Lower lobe of right lung (tissue), 2 donors: ENCODE measurements at regions not wholly inside any gene's neighbourhood (a gene's known extent, or its start where the extent isn't known, plus 50 kb on each side); places are given as distances from the start of the nearest gene placed in this dataset.

Source experiments
- ATAC-seq, 2 donors: fragments of 200-7000 bp; cut with Tn5 transposase; one replicate each; pipeline ENCODE4 v1.9.1; 2020 to 2022; ENCODE audit warnings: mild to moderate bottlenecking in 2 of 2, moderate library complexity in 2 of 2
- DNase-seq: peaks from one replicate; pipeline ENCODE4 v3.0.0-alpha.2; 2020
- H3K27ac ChIP-seq: fragments of 200-600 bp; one replicate; pipeline ENCODE4 v1.8.0; 2022
- H3K27me3 ChIP-seq: fragments of 200-600 bp; one replicate; pipeline ENCODE4 v1.8.0; 2022; ENCODE audit warnings: low read depth
- H3K36me3 ChIP-seq: fragments of 200-600 bp; one replicate; pipeline ENCODE4 v1.8.0; 2022; ENCODE audit warnings: mild to moderate bottlenecking
- H3K4me1 ChIP-seq: fragments of 200-600 bp; one replicate; pipeline ENCODE4 v1.8.0; 2022
- H3K4me3 ChIP-seq: fragments of 200-600 bp; one replicate; pipeline ENCODE4 v1.8.0; 2022; ENCODE audit warnings: mild to moderate bottlenecking
- H3K9me3 ChIP-seq: fragments of 200-600 bp; one replicate; pipeline ENCODE4 v1.8.0; 2022
- intact Hi-C: fragments of 100-400 bp; cut with DNase I; formaldehyde crosslinking; loops from one replicate; pipeline ENCODE4 v1.11.0; 2022
- TF ChIP-seq, protein P1 (sequence below): fragments of 200-600 bp; IDR thresholded peaks from one replicate; pipeline ENCODE4 v1.8.0; 2022; ENCODE audit warnings: antibody characterized with exemption, mild to moderate bottlenecking
- donor health status: DM: no; HTN: yes; CAD: no; lungs with severe emphysema.

DNA sequence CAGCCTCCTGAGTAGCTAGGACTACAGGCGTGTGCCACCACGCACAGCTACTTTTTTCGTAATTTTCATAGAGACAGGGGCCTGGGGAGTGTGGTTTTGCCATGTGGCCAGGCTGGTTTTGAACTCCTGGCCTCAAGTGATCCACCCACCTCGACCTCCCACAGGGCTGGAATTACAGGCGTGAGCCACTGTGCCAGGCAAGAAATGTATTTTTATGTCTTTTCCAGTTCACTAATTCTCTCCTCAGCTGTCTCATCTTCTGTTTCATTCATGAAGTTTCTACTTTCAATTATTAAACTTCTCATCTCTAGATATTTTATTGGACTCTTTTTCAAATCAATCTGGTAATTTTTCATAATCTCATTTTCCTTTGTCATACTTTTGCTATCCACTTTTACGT, 72.1 kb upstream of the DISP3 start:
- ATAC-seq = no peak
- intact Hi-C loops = no loop called here
- TF ChIP-seq, protein P1, sequence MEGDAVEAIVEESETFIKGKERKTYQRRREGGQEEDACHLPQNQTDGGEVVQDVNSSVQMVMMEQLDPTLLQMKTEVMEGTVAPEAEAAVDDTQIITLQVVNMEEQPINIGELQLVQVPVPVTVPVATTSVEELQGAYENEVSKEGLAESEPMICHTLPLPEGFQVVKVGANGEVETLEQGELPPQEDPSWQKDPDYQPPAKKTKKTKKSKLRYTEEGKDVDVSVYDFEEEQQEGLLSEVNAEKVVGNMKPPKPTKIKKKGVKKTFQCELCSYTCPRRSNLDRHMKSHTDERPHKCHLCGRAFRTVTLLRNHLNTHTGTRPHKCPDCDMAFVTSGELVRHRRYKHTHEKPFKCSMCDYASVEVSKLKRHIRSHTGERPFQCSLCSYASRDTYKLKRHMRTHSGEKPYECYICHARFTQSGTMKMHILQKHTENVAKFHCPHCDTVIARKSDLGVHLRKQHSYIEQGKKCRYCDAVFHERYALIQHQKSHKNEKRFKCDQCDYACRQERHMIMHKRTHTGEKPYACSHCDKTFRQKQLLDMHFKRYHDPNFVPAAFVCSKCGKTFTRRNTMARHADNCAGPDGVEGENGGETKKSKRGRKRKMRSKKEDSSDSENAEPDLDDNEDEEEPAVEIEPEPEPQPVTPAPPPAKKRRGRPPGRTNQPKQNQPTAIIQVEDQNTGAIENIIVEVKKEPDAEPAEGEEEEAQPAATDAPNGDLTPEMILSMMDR = no peak
- H3K27ac ChIP-seq = no peak overlapping the region
- H3K36me3 ChIP-seq = no peaks in the 10 kb centered on the region
- no peaks in the 10 kb centered on the region for H3K9me3 ChIP-seq
- no peaks in the 10 kb centered on the region for H3K4me1 ChIP-seq
- no peak for DNase-seq
- no peak overlapping the region for H3K4me3 ChIP-seq
- H3K27me3 ChIP-seq = peaks cover 5% of the 10 kb centered on the region

DNA sequence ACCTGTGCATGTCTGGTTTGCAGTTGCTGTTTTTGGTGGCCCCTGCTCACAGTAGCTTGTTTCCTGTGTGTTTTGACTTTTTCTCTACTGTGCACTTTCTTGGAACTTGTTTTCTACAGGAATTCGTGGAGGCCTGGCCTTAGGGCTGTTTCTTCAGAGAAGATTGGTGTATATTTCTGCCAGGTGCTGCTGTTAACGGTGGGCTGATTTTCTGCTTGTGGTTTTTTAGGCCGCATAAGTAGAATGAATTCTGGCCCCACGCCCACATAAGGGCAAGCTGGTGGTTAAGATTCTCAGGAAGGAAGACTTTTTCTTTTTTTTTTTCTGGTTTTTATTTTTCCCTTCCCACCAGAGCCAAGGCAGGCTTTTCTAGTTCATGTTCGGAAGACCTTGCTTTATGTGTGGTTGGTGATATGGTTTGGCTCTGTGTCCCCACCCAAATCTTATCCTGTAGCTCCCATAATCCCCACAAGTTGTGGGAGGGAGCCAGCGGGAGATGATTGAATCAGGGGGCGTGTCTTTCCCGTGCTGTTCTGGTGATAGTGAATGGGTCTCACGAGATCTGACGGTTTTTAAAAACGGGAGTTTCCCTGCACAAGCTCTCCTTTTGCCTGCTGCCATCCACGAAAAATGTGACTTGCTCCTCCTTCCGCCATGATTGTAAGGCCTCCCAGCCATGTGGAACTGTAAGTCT, 71.5 kb upstream of the DISP3 start:
- H3K27ac ChIP-seq = no peak overlapping the region
- no peak overlapping the region for H3K4me3 ChIP-seq
- no peaks in the 10 kb centered on the region for H3K9me3 ChIP-seq
- no peaks in the 10 kb centered on the region for H3K4me1 ChIP-seq
- peaks cover 5% of the 10 kb centered on the region for H3K27me3 ChIP-seq
- DNase-seq (no peak), ATAC-seq (no peak)
- intact Hi-C loops = no loop called here
- TF ChIP-seq, protein P1 = no peak
- no peaks in the 10 kb centered on the region for H3K36me3 ChIP-seq

DNA sequence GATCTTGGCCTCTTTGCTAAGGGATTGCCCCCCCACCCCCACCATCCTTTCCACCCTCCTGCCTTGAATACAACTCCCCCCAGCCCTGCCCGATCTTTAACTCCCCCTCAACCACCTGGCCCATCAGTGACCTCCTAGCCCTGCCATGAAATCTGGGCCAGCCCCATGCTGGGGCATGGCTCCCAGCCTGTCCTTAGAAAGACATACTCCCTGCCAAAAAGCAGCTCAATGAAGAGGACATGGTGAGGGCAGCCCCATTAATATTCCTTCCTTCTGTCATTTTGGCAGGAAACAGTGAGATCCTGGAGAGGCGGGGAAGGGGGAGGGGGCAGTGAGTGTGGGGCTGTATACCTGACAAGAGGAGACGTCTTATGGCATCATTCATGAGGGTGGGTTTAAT, 66.8 kb upstream of the DISP3 start:
- intact Hi-C loops = no loop called here
- Histone ChIP-seq H3K4me3 (no peak overlapping the region), H3K27ac (no peak overlapping the region), H3K9me3 (no peaks in the 10 kb centered on the region), H3K36me3 (no peaks in the 10 kb centered on the region), H3K4me1 (no peaks in the 10 kb centered on the region), H3K27me3 (peaks cover 20% of the 10 kb centered on the region)
- ATAC-seq = no peak
- DNase-seq = no peak
- TF ChIP-seq, protein P1 = no peak

DNA sequence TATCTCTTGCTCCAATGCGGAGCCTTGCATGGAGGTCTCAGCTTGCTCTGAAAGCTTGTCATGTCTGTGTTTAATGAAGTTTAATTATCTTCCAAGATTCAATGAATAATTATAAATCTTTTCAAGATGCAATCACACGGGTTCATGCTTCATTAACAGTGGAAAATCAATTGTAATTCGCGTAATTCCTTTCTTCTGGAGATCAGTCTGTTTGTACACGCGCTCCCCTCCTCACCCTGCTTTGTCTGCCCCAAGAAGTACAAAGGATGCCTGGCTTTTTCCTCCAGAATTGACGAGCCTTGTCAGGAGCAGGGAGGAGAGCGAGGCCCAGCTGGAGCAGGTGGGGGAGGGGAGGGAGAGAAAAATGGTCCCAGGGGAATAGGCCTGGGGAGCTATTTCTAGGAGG, 65.0 kb upstream of the DISP3 start:
- ATAC-seq = no peak
- Histone ChIP-seq H3K27me3 (peaks cover 23% of the 10 kb centered on the region), H3K9me3 (no peaks in the 10 kb centered on the region), H3K27ac (no peak overlapping the region), H3K4me3 (no peak overlapping the region), H3K4me1 (no peaks in the 10 kb centered on the region), H3K36me3 (no peaks in the 10 kb centered on the region)
- TF ChIP-seq, protein P1 = no peak
- intact Hi-C loops = no loop called here
- no peak for DNase-seq

DNA sequence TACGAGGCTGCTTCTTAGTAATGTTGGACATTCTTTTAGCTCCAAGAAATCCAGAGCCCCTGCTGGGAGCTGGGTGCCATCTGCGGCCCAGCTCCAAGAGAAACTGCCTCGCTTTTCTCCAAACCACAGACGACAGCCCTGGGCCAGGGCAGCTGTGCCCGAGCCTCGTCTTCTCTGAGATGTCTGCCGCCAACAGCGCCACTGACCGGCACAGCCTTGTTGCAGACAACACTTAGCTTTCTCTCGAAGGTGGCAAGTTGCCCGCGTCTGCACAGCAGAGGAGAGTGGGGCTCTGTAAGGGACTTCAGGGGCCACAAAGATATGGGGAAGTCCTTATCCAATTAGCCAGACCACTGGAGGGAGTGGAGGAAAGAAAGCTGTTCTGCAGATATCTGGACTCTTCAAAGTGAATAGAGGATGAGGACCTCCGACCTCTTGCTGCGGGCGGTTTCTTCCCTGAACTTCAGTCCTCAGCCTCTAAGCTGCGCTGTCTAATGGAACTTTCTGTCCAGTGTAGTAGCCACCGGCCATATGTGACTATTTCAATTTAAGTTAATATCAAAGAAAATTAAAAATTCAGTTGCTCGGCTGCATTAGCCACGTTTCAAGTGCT, 63.9 kb upstream of the DISP3 start:
- Histone ChIP-seq H3K4me1 (no peaks in the 10 kb centered on the region), H3K27ac (no peak overlapping the region), H3K4me3 (no peak overlapping the region), H3K9me3 (no peaks in the 10 kb centered on the region), H3K27me3 (peaks cover 23% of the 10 kb centered on the region), H3K36me3 (no peaks in the 10 kb centered on the region)
- ATAC-seq = no peak
- TF ChIP-seq, protein P1 = no peak
- intact Hi-C loops = no loop called here
- no peak for DNase-seq
